Rectal smooth muscle tissue (tissue), 1 donor: ENCODE measurements at regions not wholly inside any gene's neighbourhood (a gene's known extent, or its start where the extent isn't known, plus 50 kb on each side); places are given as distances from the start of the nearest gene placed in this dataset.

Experiments
- H3K27ac ChIP-seq: one replicate; pipeline ENCODE4 v1.7.0; 2013; ENCODE audit warnings: low read depth, low read length, inconsistent platforms
- H3K27me3 ChIP-seq: one replicate; pipeline ENCODE4 v1.7.0; 2013; ENCODE audit warnings: low read length; ENCODE audit not compliant: control insufficient read depth, insufficient read depth
- H3K36me3 ChIP-seq: one replicate; pipeline ENCODE4 v1.7.0; 2013; ENCODE audit warnings: low read length; ENCODE audit not compliant: control insufficient read depth, insufficient read depth
- H3K4me1 ChIP-seq: one replicate; pipeline ENCODE4 v1.7.0; 2013; ENCODE audit warnings: low read length; ENCODE audit not compliant: control insufficient read depth, insufficient read depth
- H3K4me3 ChIP-seq: one replicate; pipeline ENCODE4 v1.7.0; 2013; ENCODE audit warnings: low read length
- H3K9ac ChIP-seq: one replicate; pipeline ENCODE4 v1.7.0; 2013; ENCODE audit warnings: low read length

DNA sequence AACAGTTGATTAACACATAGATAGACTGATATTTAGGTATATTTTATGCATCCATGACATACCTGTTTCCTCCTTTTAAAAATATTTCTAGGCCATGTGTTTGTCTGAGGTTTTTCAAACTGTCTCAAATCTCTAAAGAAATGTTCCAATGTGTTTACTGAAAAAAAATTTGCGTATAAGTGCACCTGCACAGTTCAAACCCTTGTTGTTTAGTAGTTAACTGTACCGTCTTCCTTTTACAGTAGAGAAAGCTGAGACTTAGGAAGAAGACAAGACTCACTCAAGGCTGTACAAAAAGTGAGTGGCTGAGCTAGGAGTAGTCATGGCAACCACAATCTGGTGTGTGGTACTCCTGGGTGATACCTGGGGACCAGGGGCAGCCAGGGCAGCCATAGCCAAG is 934.6 kb downstream of the VRK1 start:
- H3K4me1 ChIP-seq, result no peaks in the 10 kb centered on the region
- no peak overlapping the region for H3K27ac ChIP-seq
- no peak overlapping the region for H3K9ac ChIP-seq
- H3K36me3 ChIP-seq, result no peaks in the 10 kb centered on the region
- H3K4me3 ChIP-seq, result no peak overlapping the region
- no peaks in the 10 kb centered on the region for H3K27me3 ChIP-seq

DNA sequence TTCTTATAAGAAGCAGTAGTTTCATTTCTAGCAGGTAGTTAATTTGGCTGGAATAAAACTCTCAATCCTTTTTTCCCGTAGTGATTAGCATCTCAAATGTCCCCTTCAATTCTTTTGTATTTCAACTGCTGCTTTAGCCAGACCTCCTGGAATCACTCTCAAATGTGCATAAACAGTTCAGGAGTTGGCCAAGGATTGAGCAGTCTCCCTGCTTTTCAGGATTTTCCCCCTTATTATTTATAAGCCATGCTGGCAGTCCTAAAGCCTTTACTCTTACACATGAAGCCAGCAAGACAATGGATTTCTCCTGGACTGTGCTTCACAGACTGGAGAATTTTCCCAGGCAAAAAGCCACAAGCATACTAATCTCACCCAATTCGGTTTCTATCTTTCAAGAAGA is 950.1 kb downstream of the VRK1 start:
- Histone ChIP-seq H3K27ac (no peak overlapping the region), H3K4me1 (no peaks in the 10 kb centered on the region), H3K9ac (no peak overlapping the region)

GRCh38 chr14:97748616-97749015 is 951.4 kb downstream of the VRK1 start:
- no peak overlapping the region for H3K4me3 ChIP-seq
- no peaks in the 10 kb centered on the region for H3K27me3 ChIP-seq
- no peak overlapping the region for H3K27ac ChIP-seq
- no peaks in the 10 kb centered on the region for H3K36me3 ChIP-seq
- H3K9ac ChIP-seq, result no peak overlapping the region
- H3K4me1 ChIP-seq, result no peaks in the 10 kb centered on the region

More for the DNA sequence above, 950.1 kb downstream of the VRK1 start:
- H3K27me3 ChIP-seq, result no peaks in the 10 kb centered on the region
- no peaks in the 10 kb centered on the region for H3K36me3 ChIP-seq
- no peak overlapping the region for H3K4me3 ChIP-seq

GRCh38 chr14:97757491-97757890 is 960.3 kb downstream of the VRK1 start:
- H3K4me1 ChIP-seq, result no peaks in the 10 kb centered on the region
- H3K4me3 ChIP-seq, result no peak overlapping the region
- H3K36me3 ChIP-seq, result no peaks in the 10 kb centered on the region
- no peak overlapping the region for H3K9ac ChIP-seq
- no peaks in the 10 kb centered on the region for H3K27me3 ChIP-seq
- H3K27ac ChIP-seq, result no peak overlapping the region

DNA sequence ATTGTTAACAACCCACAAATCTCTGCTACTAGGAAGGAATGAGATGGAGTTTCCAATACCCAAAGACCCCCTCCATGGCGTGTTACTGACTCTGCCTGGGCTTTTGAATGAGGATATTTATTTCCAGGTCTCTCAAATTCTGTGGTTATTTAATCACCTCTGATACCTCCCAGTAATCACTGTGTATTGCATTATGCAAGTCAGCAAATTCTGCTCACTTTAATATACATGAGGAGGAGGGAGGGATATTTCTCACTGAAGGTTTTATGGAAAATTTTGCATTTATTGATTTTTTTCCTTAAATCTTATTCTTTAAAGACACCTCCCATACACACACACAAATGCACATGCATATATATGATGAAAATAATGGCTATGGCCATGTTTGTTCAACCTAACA is 962.9 kb downstream of the VRK1 start:
- Histone ChIP-seq H3K27me3 (no peaks in the 10 kb centered on the region), H3K4me1 (no peaks in the 10 kb centered on the region), H3K36me3 (no peaks in the 10 kb centered on the region), H3K4me3 (no peak overlapping the region), H3K9ac (no peak overlapping the region), H3K27ac (no peak overlapping the region)

DNA sequence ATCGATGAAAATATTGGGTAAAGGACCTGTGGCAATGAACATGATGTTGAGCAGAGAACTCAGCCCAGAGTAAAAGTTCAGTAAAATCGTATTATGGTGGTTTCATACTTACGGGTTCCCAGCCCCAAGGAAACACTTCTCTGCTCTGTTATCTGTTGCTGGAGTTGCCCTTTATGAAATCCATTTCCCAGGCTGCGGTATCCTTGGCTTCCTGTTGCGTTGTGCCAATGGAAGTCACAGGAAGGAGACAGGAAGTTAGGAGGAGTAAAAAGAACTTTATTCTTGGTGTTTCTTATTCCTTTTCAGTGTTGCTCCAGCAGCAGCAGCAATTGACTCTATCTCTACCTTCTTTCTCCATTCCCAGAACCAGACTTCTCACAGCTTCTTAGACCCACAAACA is 965.2 kb downstream of the VRK1 start:
- H3K9ac ChIP-seq, result no peak overlapping the region
- H3K36me3 ChIP-seq, result no peaks in the 10 kb centered on the region
- H3K4me1 ChIP-seq, result no peaks in the 10 kb centered on the region
- H3K27ac ChIP-seq, result no peak overlapping the region
- H3K27me3 ChIP-seq, result no peaks in the 10 kb centered on the region
- no peak overlapping the region for H3K4me3 ChIP-seq

DNA sequence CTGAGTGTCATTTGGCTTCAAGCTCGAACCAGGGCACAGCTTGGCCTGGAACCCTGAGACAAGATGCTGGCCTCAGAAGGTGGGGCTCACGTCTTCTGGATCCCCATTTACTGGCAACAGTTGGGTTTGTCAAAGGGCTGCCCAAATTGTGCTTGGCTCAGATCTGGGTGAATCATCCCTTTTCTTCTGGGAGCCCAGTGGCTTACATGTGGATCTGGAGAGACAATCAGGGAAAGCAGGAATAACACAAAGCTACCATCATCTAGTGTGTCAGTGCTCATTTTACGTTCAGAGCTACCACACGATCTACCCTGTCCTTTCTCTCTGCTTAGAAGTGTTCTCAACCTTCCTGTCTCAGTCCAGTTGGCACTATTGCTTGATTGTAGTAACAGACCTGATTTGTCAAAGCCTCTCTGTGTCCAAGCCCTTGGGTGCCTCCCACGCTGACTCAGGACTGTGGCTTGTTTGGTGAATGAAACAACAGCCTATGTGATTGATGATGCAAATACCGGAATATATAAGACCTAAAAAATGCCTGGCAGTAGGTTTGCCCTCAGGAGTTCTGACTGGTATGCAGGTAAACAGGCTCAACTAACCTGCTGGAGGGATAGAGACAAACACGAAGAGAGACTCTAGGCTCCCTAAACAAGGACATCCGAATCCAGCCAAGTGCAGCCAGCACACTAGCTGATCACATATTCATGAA is 974.3 kb downstream of the VRK1 start:
- Histone ChIP-seq H3K9ac (no peak overlapping the region), H3K4me3 (no peak overlapping the region), H3K27ac (no peak overlapping the region), H3K36me3 (no peaks in the 10 kb centered on the region), H3K4me1 (no peaks in the 10 kb centered on the region), H3K27me3 (no peaks in the 10 kb centered on the region)

DNA sequence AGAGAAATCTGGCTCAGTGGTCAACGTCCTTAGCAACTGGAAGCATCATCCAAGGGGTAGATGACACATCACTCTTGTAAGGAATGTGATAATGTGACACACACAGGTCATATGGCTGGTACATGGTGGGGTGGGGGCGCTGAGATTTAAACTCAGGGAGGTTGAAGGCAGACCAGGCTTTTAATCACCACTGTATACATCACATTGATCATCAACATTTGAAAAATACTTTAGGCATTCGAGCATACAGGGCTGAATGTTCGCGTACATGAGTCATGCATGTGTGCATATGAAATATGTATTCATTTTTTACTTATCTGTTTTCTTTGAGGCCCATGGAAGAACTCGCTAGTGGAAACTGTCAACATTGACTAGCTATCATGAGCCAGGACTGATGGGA is 976.4 kb downstream of the VRK1 start:
- H3K27ac ChIP-seq, result no peak overlapping the region
- no peak overlapping the region for H3K9ac ChIP-seq
- H3K4me1 ChIP-seq, result no peaks in the 10 kb centered on the region
- H3K27me3 ChIP-seq, result no peaks in the 10 kb centered on the region
- H3K4me3 ChIP-seq, result no peak overlapping the region
- H3K36me3 ChIP-seq, result no peaks in the 10 kb centered on the region

GRCh38 chr14:97776890-97777558 is 979.8 kb downstream of the VRK1 start:
- no peaks in the 10 kb centered on the region for H3K27me3 ChIP-seq

DNA sequence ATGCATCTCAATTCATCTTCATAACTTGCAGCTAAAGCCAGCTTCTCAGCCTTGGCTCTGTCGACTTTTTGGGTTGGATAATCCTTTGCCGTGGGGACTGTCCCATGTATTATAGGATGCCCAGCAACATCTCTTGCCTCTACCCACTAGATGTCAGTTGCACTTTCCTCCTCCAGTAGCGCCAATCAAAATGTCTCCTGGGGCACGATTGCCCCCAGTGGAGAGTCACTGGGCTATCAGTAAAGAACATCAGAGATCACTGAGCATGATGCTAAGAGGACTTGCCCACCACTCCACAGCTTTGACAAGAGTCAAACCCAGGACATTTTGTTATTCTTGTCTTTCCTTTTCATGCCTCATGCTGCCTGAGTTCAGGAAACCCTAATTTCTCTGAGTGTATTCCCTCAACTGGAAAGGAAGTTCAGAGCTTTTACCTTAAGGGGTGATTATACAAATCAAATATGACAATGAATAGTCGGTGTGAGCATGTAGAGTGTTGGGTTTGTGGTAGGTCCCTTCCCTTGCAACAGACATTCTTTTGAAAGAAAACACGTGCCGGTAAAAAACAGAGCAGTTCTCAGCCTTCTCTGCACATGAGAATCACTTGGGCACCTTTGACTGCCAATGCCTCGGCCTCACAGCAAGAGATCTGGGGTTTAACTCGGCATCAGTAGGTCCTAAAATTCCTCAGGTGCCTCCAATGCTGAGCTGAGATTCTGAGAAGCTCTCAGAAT is 980.6 kb downstream of the VRK1 start:
- H3K9ac ChIP-seq, result no peak overlapping the region
- H3K4me1 ChIP-seq, result no peaks in the 10 kb centered on the region
- no peaks in the 10 kb centered on the region for H3K36me3 ChIP-seq
- no peaks in the 10 kb centered on the region for H3K27me3 ChIP-seq
- no peak overlapping the region for H3K27ac ChIP-seq
- H3K4me3 ChIP-seq, result no peak overlapping the region

More at GRCh38 chr14:97776890-97777558, 979.8 kb downstream of the VRK1 start:
- H3K4me1 ChIP-seq, result no peaks in the 10 kb centered on the region
- no peak overlapping the region for H3K4me3 ChIP-seq
- H3K27ac ChIP-seq, result no peak overlapping the region
- no peak overlapping the region for H3K9ac ChIP-seq
- H3K36me3 ChIP-seq, result no peaks in the 10 kb centered on the region

DNA sequence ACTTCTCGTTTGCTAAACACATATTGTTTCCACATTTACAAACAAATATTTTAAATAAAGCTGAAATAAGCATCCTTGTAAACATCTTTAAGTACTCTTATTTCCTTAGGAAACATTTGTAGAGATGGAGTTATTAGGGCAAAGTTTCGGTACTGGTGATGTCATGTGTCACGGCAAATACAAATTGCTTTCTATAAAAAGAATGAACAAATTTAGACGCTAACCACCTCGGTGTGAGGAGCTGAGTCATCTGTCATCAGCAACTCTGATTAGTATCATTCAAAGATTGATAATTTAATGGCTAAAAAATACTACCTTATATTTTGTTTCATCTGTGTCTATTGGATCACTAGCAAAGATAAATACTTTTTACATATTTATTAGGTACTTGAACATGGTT is 982.0 kb downstream of the VRK1 start:
- H3K27ac ChIP-seq, result no peak overlapping the region
- H3K9ac ChIP-seq, result no peak overlapping the region
- H3K36me3 ChIP-seq, result no peaks in the 10 kb centered on the region
- H3K4me1 ChIP-seq, result no peaks in the 10 kb centered on the region
- no peak overlapping the region for H3K4me3 ChIP-seq
- H3K27me3 ChIP-seq, result no peaks in the 10 kb centered on the region

DNA sequence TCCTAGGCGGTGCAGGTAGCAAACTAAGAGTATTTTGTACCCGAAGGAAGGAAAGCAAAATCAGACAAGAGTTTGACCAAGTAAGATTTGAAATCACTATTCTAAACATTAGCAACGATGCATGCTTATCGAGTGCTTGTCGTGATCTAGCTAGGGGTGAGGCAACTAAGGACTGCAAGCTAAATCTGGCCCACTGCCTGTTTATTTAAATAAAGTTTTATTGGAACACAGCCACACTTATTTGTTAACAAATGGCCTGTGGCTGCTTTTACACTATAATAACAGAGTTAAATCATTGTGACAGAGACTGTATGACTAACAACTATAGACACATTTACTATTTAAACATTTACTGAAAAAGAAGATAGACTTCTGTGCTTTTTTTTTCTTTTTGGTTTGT is 983.6 kb downstream of the VRK1 start:
- Histone ChIP-seq H3K27me3 (no peaks in the 10 kb centered on the region), H3K4me1 (no peaks in the 10 kb centered on the region), H3K36me3 (no peaks in the 10 kb centered on the region), H3K4me3 (no peak overlapping the region), H3K9ac (no peak overlapping the region), H3K27ac (no peak overlapping the region)
